G401 (cell line): ENCODE measurements at regions not wholly inside any gene's neighbourhood (a gene's known extent, or its start where the extent isn't known, plus 50 kb on each side); places are given as distances from the start of the nearest gene placed in this dataset.
"Not testable (repeated sequence)": the region's sequence is repeated elsewhere in the genome, so short reads cannot be mapped to it uniquely, and the experiment has no call there.

Experiments
- DNase-seq: peaks from one replicate; pipeline ENCODE4 v3.0.0-alpha.2; 2015; ENCODE audit warnings: low spot score
- in situ Hi-C: cut with HindIII; loops from 2 replicates; pipeline ENCODE4 v1.10.0; 2016; ENCODE audit warnings: low sequenced_read_pairs, mixed read lengths

GRCh38 chr15:62858343-62858742 lies 184.2 kb upstream of the TPM1 start:
- DNase-seq: no peak
- in situ Hi-C loops: no loop called here

- DNase-seq: no peak
- in situ Hi-C loops: no loop called here
These were observed 179.8 kb upstream of the TPM1 start for GRCh38 chr15:62862717-62863116.

GRCh38 chr15:62866366-62866765 lies 176.2 kb upstream of the TPM1 start:
- in situ Hi-C loops: no loop called here
- no peak for DNase-seq

GRCh38 chr15:62867844-62868243 lies 174.7 kb upstream of the TPM1 start:
- DNase-seq: no peak
- in situ Hi-C loops: no loop called here

- no peak for DNase-seq
- in situ Hi-C loops: no loop called here
These were observed 174.0 kb upstream of the TPM1 start for GRCh38 chr15:62868507-62868906.

GRCh38 chr15:62869116-62869515 lies 173.4 kb upstream of the TPM1 start:
- no peak for DNase-seq
- in situ Hi-C loops: no loop called here

- no peak for DNase-seq
- in situ Hi-C loops: no loop called here
These were observed 172.3 kb upstream of the TPM1 start for GRCh38 chr15:62870216-62870615.

GRCh38 chr15:62870701-62871100 lies 171.8 kb upstream of the TPM1 start:
- DNase-seq, in situ Hi-C loops: not testable (repeated sequence)

- no peak for DNase-seq
- in situ Hi-C loops: no loop called here
These were observed 169.3 kb upstream of the TPM1 start for GRCh38 chr15:62873203-62873602.

- DNase-seq: no peak
- in situ Hi-C loops: no loop called here
These were observed 168.5 kb upstream of the TPM1 start for GRCh38 chr15:62874064-62874463.

GRCh38 chr15:62874959-62875625 lies 167.5 kb upstream of the TPM1 start:
- peak; percentile 77 for DNase-seq
- in situ Hi-C loops: no loop called here

- no peak for DNase-seq
- in situ Hi-C loops: no loop called here
These were observed 166.9 kb upstream of the TPM1 start for GRCh38 chr15:62875626-62876021.

- in situ Hi-C loops: no loop called here
These were observed 165.2 kb upstream of the TPM1 start for GRCh38 chr15:62877276-62877857.

GRCh38 chr15:62878070-62878469 lies 164.5 kb upstream of the TPM1 start:
- DNase-seq: no peak
- in situ Hi-C loops: no loop called here

More at GRCh38 chr15:62877276-62877857, 165.2 kb upstream of the TPM1 start:
- no peak for DNase-seq

- no peak for DNase-seq
- in situ Hi-C loops: no loop called here
These were observed 162.8 kb upstream of the TPM1 start for GRCh38 chr15:62879770-62880169.

GRCh38 chr15:62880278-62880677 lies 162.3 kb upstream of the TPM1 start:
- peak; percentile 61 for DNase-seq
- in situ Hi-C loops: no loop called here

GRCh38 chr15:62881056-62881455 lies 161.5 kb upstream of the TPM1 start:
- in situ Hi-C loops: no loop called here
- no peak for DNase-seq

GRCh38 chr15:62883938-62884479 lies 158.5 kb upstream of the TPM1 start:
- in situ Hi-C loops: no loop called here
- peak; percentile 43 for DNase-seq

GRCh38 chr15:62886431-62887071 lies 156.0 kb upstream of the TPM1 start:
- no peak for DNase-seq
- in situ Hi-C loops: no loop called here

GRCh38 chr15:62887113-62887570 lies 155.4 kb upstream of the TPM1 start:
- in situ Hi-C loops: no loop called here

More at GRCh38 chr15:62887113-62887570, 155.4 kb upstream of the TPM1 start:
- no peak for DNase-seq
